NT2/D1 (cell line): ENCODE measurements at regions not wholly inside any gene's neighbourhood (a gene's known extent, or its start where the extent isn't known, plus 50 kb on each side); places are given as distances from the start of the nearest gene placed in this dataset.

ENCODE experiments used
- SUZ12 ChIP-seq: IDR thresholded peaks from 2 replicates; pipeline ENCODE4 v1.6.1; 2011; ENCODE audit not compliant: insufficient read length, insufficient read depth; ENCODE audit errors: extremely low read depth
- YY1 ChIP-seq: IDR thresholded peaks from 2 replicates; pipeline ENCODE4 v1.6.1; 2011; ENCODE audit not compliant: insufficient read length, insufficient read depth
- ZNF274 ChIP-seq: IDR thresholded peaks from 2 replicates; pipeline ENCODE4 v1.6.1; 2011; ENCODE audit warnings: mild to moderate bottlenecking, low read depth, low read length

- no peak for TF ChIP-seq ZNF274
- no peak for TF ChIP-seq YY1
- no peak for TF ChIP-seq SUZ12
Observed at GRCh38 chr14:35180179-35180578, 57.8 kb downstream of the PRORP start.
